B cell (primary cell): ENCODE measurements at regions not wholly inside any gene's neighbourhood (a gene's known extent, or its start where the extent isn't known, plus 50 kb on each side); places are given as distances from the start of the nearest gene placed in this dataset.

Experiments
- ATAC-seq: fragments of 200-7000 bp; cut with Tn5 transposase; one replicate; pipeline ENCODE4 v1.10.0; 2021; ENCODE audit warnings: low read depth, mild to moderate bottlenecking, moderate number of reproducible peaks, moderate library complexity
- CTCF ChIA-PET: fragments of 350-600 bp; sonication (Branson Sonifier 250); formaldehyde crosslinking; loops from one replicate; lab custom pipeline; 2021; ENCODE audit warnings: antibody characterized with exemption, inconsistent platforms; lab: Charles Lee
- POLR2A ChIA-PET: fragments of 350-600 bp; sonication (Branson Sonifier 250); formaldehyde crosslinking; loops from one replicate; lab custom pipeline; 2021; ENCODE audit warnings: antibody characterized with exemption; lab: Charles Lee
- DNase-seq: peaks from one replicate; pipeline ENCODE4 v3.0.0; 2013
- H2AFZ ChIP-seq: 2 replicates; pipeline ENCODE4 v1.6.1; 2012; ENCODE audit warnings: mild to moderate bottlenecking, low read depth, low read length; ENCODE audit not compliant: insufficient read depth, poor library complexity, severe bottlenecking
- H3K27ac ChIP-seq, 2 donors: 1 replicate in 1 of 2; 2 replicates in 1 of 2; pipeline ENCODE4 v1.5.1; 2012 to 2013; ENCODE audit warnings: low read length in 2 of 2, mild to moderate bottlenecking in 2 of 2, moderate library complexity in 1 of 2
- H3K27me3 ChIP-seq, 4 experiments: fragments of 200-600 bp in 1 of 4; sonication (generic) in 1 of 4; replicated peaks in 1 of 4; 1 replicate in 2 of 4; 2 replicates in 2 of 4; pipeline versions ENCODE4 v1.6.1 to v1.7.0; 2013 to 2016; ENCODE audit warnings: low read length in 3 of 4, mild to moderate bottlenecking in 2 of 4, mixed read lengths in 1 of 4, moderate library complexity in 1 of 4; ENCODE audit not compliant: insufficient read depth in 4 of 4, control insufficient read depth in 3 of 4; ENCODE audit errors: control extremely low read depth in 1 of 4
- H3K36me3 ChIP-seq, 2 experiments: replicated peaks in 1 of 2; 1 replicate in 1 of 2; 2 replicates in 1 of 2; pipeline versions ENCODE4 v1.6.1 to v1.7.1; 2013; ENCODE audit warnings: low read length in 1 of 2; ENCODE audit not compliant: insufficient read depth in 2 of 2, control insufficient read depth in 1 of 2; ENCODE audit errors: control extremely low read depth in 1 of 2, extremely low read depth in 1 of 2
- H3K4me1 ChIP-seq, 2 donors: fragments of 200-600 bp in 1 of 2; sonication (generic) in 1 of 2; 1 replicate in 1 of 2; 2 replicates in 1 of 2; pipeline versions ENCODE4 v1.5.1 to v1.6.1; 2013 to 2017; ENCODE audit warnings: low read length in 2 of 2; ENCODE audit not compliant: control insufficient read depth in 2 of 2, insufficient read depth in 2 of 2
- H3K4me2 ChIP-seq: replicated peaks from 2 replicates; pipeline ENCODE3; 2012; ENCODE audit warnings: mild to moderate bottlenecking, low read depth, low read length; ENCODE audit not compliant: poor library complexity, severe bottlenecking
- H3K4me3 ChIP-seq, 5 experiments: fragments of 200-600 bp in 1 of 5; sonication (generic) in 1 of 5; 1 replicate in 3 of 5; 2 replicates in 2 of 5; pipeline versions ENCODE4 v1.5.1 to v1.7.0; 2011 to 2016; ENCODE audit warnings: low read length in 4 of 5, mild to moderate bottlenecking in 4 of 5, low read depth in 2 of 5, control low read depth in 1 of 5, moderate library complexity in 1 of 5; ENCODE audit not compliant: insufficient read depth in 1 of 5; ENCODE audit errors: control extremely low read depth in 1 of 5, extremely low read depth in 1 of 5
- H3K79me2 ChIP-seq: fragments of 200-600 bp; sonication (generic); one replicate; pipeline ENCODE4 v1.6.0; 2016; ENCODE audit warnings: low read length; ENCODE audit not compliant: control insufficient read depth, insufficient read depth
- H3K9ac ChIP-seq: fragments of 200-600 bp; sonication (generic); 2 replicates; pipeline ENCODE4 v1.6.1; 2017; ENCODE audit warnings: mild to moderate bottlenecking, low read length, moderate library complexity
- H3K9me3 ChIP-seq, 3 donors: one replicate each; pipeline versions ENCODE4 v1.6.1 to v1.7.1; 2013; ENCODE audit warnings: low read length in 2 of 3; ENCODE audit not compliant: control insufficient read depth in 2 of 3, insufficient read depth in 1 of 3; ENCODE audit errors: control extremely low read depth in 1 of 3
- H4K20me1 ChIP-seq: 2 replicates; pipeline ENCODE4 v1.6.0; 2012; ENCODE audit warnings: mild to moderate bottlenecking, low read length; ENCODE audit not compliant: insufficient read depth, control insufficient read depth, poor library complexity, severe bottlenecking
- H3K27ac Mint-ChIP-seq: one replicate; pipeline ENCODE4 v1.8.0; 2021; ENCODE audit warnings: mixed read lengths
- H3K27me3 Mint-ChIP-seq: one replicate; pipeline ENCODE4 v1.8.0; 2021; ENCODE audit warnings: mixed read lengths
- H3K4me1 Mint-ChIP-seq: one replicate; pipeline ENCODE4 v1.8.0; 2021; ENCODE audit warnings: mixed read lengths
- H3K4me3 Mint-ChIP-seq: one replicate; pipeline ENCODE4 v1.8.0; 2021; ENCODE audit warnings: mixed read lengths
- H3K9me3 Mint-ChIP-seq: one replicate; pipeline ENCODE4 v1.8.0; 2022; ENCODE audit warnings: mixed read lengths; ENCODE audit not compliant: insufficient read depth
- CTCF ChIP-seq: fragments of 200-600 bp; IDR thresholded peaks from one replicate; pipeline ENCODE4 v1.8.0; 2022; ENCODE audit warnings: antibody characterized with exemption, mild to moderate bottlenecking
- EZH2 ChIP-seq: IDR thresholded peaks from 2 replicates; pipeline ENCODE4 v1.6.1; 2012; ENCODE audit warnings: borderline replicate concordance, low read depth, mild to moderate bottlenecking, moderate library complexity, low read length; ENCODE audit not compliant: insufficient read depth, poor library complexity, severe bottlenecking
- WGBS: methylation state at CpG from one replicate; pipeline ENCODE4 v1.1.5; 2013; ENCODE audit warnings: missing lambda C conversion rate; ENCODE audit not compliant: insufficient coverage; 5-methylcytosine and 5-hydroxymethylcytosine counted together
- intact Hi-C: fragments of 100-400 bp; cut with micrococcal nuclease; formaldehyde crosslinking; loops from one replicate; pipeline ENCODE4 v1.10.0; 2022

GRCh38 chr16:85562093-85562786 lies 50.9 kb upstream of the GSE1 start:
- Histone ChIP-seq H2AFZ (no peak overlapping the region), H3K4me3 (no peak overlapping the region), H3K9ac (no peak overlapping the region), H3K9me3 (peaks cover 0 to 2% (median 0%) of the 10 kb centered on the region in 3 donors), H3K27me3 (no peaks in the 10 kb centered on the region), H3K79me2 (peaks cover 94% of the 10 kb centered on the region), H3K4me2 (no peak overlapping the region), H3K27ac (no peak overlapping the region), H4K20me1 (peaks cover 94% of the 10 kb centered on the region), H3K4me1 (peaks cover 21 to 29% of the 10 kb centered on the region in 2 donors), H3K36me3 (no peaks in the 10 kb centered on the region)
- TF ChIP-seq CTCF (no peak), EZH2 (no peak)
- peaks cover 61% of the 10 kb centered on the region for H3K4me1 Mint-ChIP-seq
- ChIA-PET CTCF (interaction anchor here (1.5 kb wide), 2 partner anchors 11 to 142 kb away, joined by 3 to 4 read pairs; no protein-coding TSS in a partner anchor), POLR2A (interaction anchor here (1.6 kb wide), 1 partner anchor 9 kb away, joined by 5 read pairs; no protein-coding TSS in a partner anchor)
- H3K9me3 Mint-ChIP-seq = no peaks in the 10 kb centered on the region
- no peaks in the 10 kb centered on the region for H3K27me3 Mint-ChIP-seq
- no peak for DNase-seq
- intact Hi-C loops = no loop called here
- WGBS = 96% methylated on average over 11 of the region's 19 CpGs
- no peak overlapping the region for H3K4me3 Mint-ChIP-seq
- H3K27ac Mint-ChIP-seq = peak overlapping the region; percentile 22
- ATAC-seq = no peak

- no peak for ATAC-seq
- H4K20me1 ChIP-seq = peaks cover 95% of the 10 kb centered on the region
- TF ChIP-seq CTCF (no peak), EZH2 (no peak)
These were observed 50.1 kb upstream of the GSE1 start for GRCh38 chr16:85563034-85563433.

More at GRCh38 chr16:85563034-85563433, 50.1 kb upstream of the GSE1 start:
- peaks cover 13 to 21% of the 10 kb centered on the region in 2 donors for H3K4me1 ChIP-seq
- no peak overlapping the region for H3K27ac ChIP-seq
- no peak overlapping the region for H2AFZ ChIP-seq
- peaks cover 0 to 6% (median 0%) of the 10 kb centered on the region in 3 donors for H3K9me3 ChIP-seq
- Mint-ChIP-seq H3K4me1 (peaks cover 57% of the 10 kb centered on the region), H3K9me3 (no peaks in the 10 kb centered on the region), H3K27ac (peak overlapping the region; percentile 67), H3K27me3 (no peaks in the 10 kb centered on the region), H3K4me3 (no peak overlapping the region)
- no peak for DNase-seq
- peaks cover 94% of the 10 kb centered on the region for H3K79me2 ChIP-seq
- no peaks in the 10 kb centered on the region for H3K27me3 ChIP-seq
- H3K4me2 ChIP-seq = no peak overlapping the region
- H3K4me3 ChIP-seq = no peak overlapping the region
- POLR2A ChIA-PET = interaction anchor here (0.7 kb wide), 1 partner anchor 1481 kb away, joined by 5 read pairs; no protein-coding TSS in a partner anchor
- no peak overlapping the region for H3K9ac ChIP-seq
- H3K36me3 ChIP-seq = no peaks in the 10 kb centered on the region
- intact Hi-C loops = no loop called here
- 90% methylated on average over 4 of the region's 8 CpGs for WGBS
- CTCF ChIA-PET = interaction anchor here (0.6 to 2.4 kb wide), 5 partner anchors 10 to 149 kb away, joined by 3 to 10 read pairs (median 4); no protein-coding TSS in a partner anchor
